ENCODE measurements at regions not wholly inside any gene's neighbourhood (a gene's known extent, or its start where the extent isn't known, plus 50 kb on each side); places are given as distances from the start of the nearest gene placed in this dataset.

- no peak for TF ChIP-seq CTCF (IDR thresholded peaks at IDR 0.05; ENCODE audit: insufficient read depth, missing control alignments)
- DNase-seq (ENCODE audit: insufficient read length, low spot score) (no peak), FAIRE-seq (no peak)
Observed at GRCh38 chr9:106626936-106627335, 236.0 kb upstream of the ZNF462 start.

DNA sequence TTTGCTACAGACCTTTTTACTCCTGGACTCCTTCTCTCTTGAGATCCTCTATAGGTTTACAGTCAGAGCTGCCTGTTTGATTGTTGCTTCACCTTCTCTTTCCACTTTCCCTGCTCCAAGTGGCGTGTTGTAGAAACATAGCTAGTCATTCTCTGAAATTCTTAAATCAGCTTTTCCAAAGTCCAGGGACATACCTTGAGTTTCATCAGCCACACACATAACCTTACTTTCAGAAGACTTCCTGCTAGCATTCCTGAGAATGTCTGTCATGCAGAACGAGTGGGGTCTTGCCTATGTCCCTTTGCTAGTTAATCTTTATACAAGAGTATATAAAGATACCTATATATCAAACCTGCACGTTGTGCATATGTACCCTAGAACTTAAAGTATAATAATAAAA lies 230.3 kb upstream of the ZNF462 start:
- FAIRE-seq, result no peak
- no peak for DNase-seq (ENCODE audit: insufficient read length, low spot score)
- no peak for TF ChIP-seq CTCF (IDR thresholded peaks at IDR 0.05; ENCODE audit: insufficient read depth, missing control alignments)

DNA sequence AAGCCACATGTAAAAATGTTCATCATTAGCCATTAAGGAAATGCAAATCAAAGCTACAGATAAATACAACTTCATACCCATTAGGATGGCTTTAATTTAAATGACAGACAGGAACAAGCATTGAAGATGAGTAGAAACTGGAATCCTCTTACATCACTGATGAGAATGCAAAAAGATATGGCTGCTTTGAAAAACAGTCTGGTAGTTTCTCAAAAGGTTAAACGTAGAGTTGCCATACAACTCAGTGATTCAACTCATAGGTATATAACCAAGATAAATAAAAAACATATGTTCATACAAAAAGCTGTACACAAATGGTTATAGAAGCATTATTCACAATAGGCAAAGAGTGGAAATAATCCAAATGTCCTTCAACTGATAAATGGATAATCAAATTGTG lies 228.8 kb upstream of the ZNF462 start:
- DNase-seq (ENCODE audit: insufficient read length, low spot score) (no peak), FAIRE-seq (no peak)
- no peak for TF ChIP-seq CTCF (IDR thresholded peaks at IDR 0.05; ENCODE audit: insufficient read depth, missing control alignments)

- DNase-seq (ENCODE audit: insufficient read length, low spot score) (no peak), FAIRE-seq (no peak)
- TF ChIP-seq CTCF (IDR thresholded peaks at IDR 0.05; ENCODE audit: insufficient read depth, missing control alignments), result no peak
Observed at GRCh38 chr9:106634641-106635040, 228.3 kb upstream of the ZNF462 start.

DNA sequence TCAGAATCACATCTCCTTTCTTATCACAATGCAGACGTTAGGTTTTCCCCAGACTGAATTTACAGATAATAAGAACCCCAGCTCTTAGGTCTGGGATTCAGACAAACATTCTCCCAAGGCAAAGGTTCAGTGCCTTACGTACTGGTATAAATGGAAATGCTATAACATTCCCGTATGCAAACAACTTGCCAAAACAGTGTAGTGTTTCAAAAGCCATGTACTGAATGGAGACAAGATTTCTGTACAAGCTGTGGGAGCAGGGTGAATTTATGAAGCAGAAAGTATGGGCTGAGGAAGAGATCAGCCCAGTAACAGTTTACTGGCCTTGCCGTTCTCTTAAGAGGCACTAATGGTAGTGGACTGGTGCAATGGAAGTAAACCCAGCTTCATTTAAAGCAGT lies 225.5 kb upstream of the ZNF462 start:
- TF ChIP-seq CTCF (IDR thresholded peaks at IDR 0.05; ENCODE audit: insufficient read depth, missing control alignments), result no peak
- FAIRE-seq, result no peak
- DNase-seq (ENCODE audit: insufficient read length, low spot score), result no peak

- no peak for DNase-seq (ENCODE audit: insufficient read length, low spot score)
- no peak for TF ChIP-seq CTCF (IDR thresholded peaks at IDR 0.05; ENCODE audit: insufficient read depth, missing control alignments)
- FAIRE-seq, result no peak
Observed at GRCh38 chr9:106639873-106640568, 222.9 kb upstream of the ZNF462 start.

DNA sequence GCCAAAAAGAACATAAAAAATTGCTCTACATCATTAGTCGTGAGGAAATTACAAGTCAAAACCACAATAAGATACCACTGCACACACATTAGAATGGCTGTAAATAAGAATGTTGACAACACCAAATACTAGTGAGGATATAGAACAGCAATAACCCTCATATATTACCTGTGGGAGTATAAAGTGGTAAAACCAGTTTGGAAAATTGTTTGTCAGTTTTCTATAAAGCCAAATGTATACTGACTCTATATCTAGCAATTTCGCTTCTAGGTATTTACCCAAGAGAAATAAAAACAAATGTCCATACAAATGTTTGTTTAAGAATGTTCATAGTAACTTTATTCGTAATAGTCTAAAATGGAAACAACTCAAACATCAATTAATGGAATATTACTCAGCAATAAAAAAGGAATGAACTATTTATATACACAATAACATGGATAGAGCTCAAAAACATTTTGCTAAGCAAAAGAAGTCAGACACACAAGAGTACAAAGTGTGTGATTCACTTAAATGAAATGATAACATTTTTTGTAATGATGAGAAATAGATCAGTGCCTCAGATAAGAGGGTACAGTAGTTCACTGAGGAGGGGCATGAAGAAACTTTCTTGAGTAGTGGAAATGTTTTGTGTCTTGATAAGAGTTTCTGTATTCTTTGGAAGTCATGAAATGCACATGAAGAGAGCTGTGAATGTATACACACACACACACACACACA lies 219.6 kb upstream of the ZNF462 start:
- FAIRE-seq (peak; percentile 56), DNase-seq (ENCODE audit: insufficient read length, low spot score) (no peak)
- TF ChIP-seq CTCF (IDR thresholded peaks at IDR 0.05; ENCODE audit: insufficient read depth, missing control alignments), result no peak
